Adipocyte (in vitro differentiated cells): ENCODE measurements at regions not wholly inside any gene's neighbourhood (a gene's known extent, or its start where the extent isn't known, plus 50 kb on each side); places are given as distances from the start of the nearest gene placed in this dataset.

ENCODE experiments used
- DNase-seq: peaks from one replicate; pipeline ENCODE4 v3.0.0-alpha.2; 2015; ENCODE audit warnings: low read depth
- H3K27me3 ChIP-seq: replicated peaks from 2 replicates; pipeline ENCODE4 v1.7.0; 2013; ENCODE audit warnings: mild to moderate bottlenecking, low read length, moderate library complexity; ENCODE audit not compliant: control insufficient read depth, insufficient read depth
- H3K36me3 ChIP-seq: 2 replicates; pipeline ENCODE4 v1.7.0; 2013; ENCODE audit warnings: low read length, mild to moderate bottlenecking, moderate library complexity; ENCODE audit not compliant: control insufficient read depth, insufficient read depth, severe bottlenecking
- H3K4me1 ChIP-seq: 2 replicates; pipeline ENCODE4 v1.7.0; 2013; ENCODE audit warnings: mild to moderate bottlenecking, low read length, moderate library complexity; ENCODE audit not compliant: control insufficient read depth, insufficient read depth
- H3K4me3 ChIP-seq: 2 replicates; pipeline ENCODE4 v1.7.0; 2013; ENCODE audit warnings: mild to moderate bottlenecking, low read length, moderate library complexity
- H3K9ac ChIP-seq: 2 replicates; pipeline ENCODE4 v1.7.0; 2013; ENCODE audit warnings: mild to moderate bottlenecking, low read length, moderate library complexity
- H3K9me3 ChIP-seq: 2 replicates; pipeline ENCODE4 v1.7.0; 2013; ENCODE audit warnings: mild to moderate bottlenecking, low read length, moderate library complexity; ENCODE audit not compliant: control insufficient read depth

- Histone ChIP-seq H3K9ac (no peak overlapping the region), H3K27me3 (peaks cover 49% of the 10 kb centered on the region), H3K36me3 (no peaks in the 10 kb centered on the region), H3K4me3 (no peak overlapping the region), H3K9me3 (no peaks in the 10 kb centered on the region), H3K4me1 (no peaks in the 10 kb centered on the region)
- DNase-seq: no peak
These were observed 53.0 kb upstream of the CLDN14 start for GRCh38 chr21:36532769-36533467.

GRCh38 chr21:36533468-36533848 lies 53.5 kb upstream of the CLDN14 start:
- Histone ChIP-seq H3K27me3 (peaks cover 44% of the 10 kb centered on the region), H3K4me1 (no peaks in the 10 kb centered on the region), H3K9me3 (no peaks in the 10 kb centered on the region), H3K4me3 (no peak overlapping the region), H3K9ac (no peak overlapping the region), H3K36me3 (no peaks in the 10 kb centered on the region)
- DNase-seq: no peak

- H3K36me3 ChIP-seq: no peaks in the 10 kb centered on the region
These were observed 54.7 kb upstream of the CLDN14 start for GRCh38 chr21:36534656-36535055.

GRCh38 chr21:36535618-36536241 lies 55.8 kb upstream of the CLDN14 start:
- H3K9ac ChIP-seq: no peak overlapping the region
- no peak overlapping the region for H3K4me3 ChIP-seq
- no peaks in the 10 kb centered on the region for H3K9me3 ChIP-seq
- no peak for DNase-seq
- no peaks in the 10 kb centered on the region for H3K4me1 ChIP-seq
- peaks cover 31% of the 10 kb centered on the region for H3K27me3 ChIP-seq
- no peaks in the 10 kb centered on the region for H3K36me3 ChIP-seq

More at GRCh38 chr21:36534656-36535055, 54.7 kb upstream of the CLDN14 start:
- Histone ChIP-seq H3K9me3 (no peaks in the 10 kb centered on the region), H3K27me3 (peaks cover 38% of the 10 kb centered on the region), H3K4me1 (no peaks in the 10 kb centered on the region), H3K9ac (no peak overlapping the region), H3K4me3 (no peak overlapping the region)
- no peak for DNase-seq

- Histone ChIP-seq H3K4me1 (no peaks in the 10 kb centered on the region), H3K4me3 (no peak overlapping the region), H3K9me3 (no peaks in the 10 kb centered on the region), H3K36me3 (no peaks in the 10 kb centered on the region), H3K9ac (no peak overlapping the region), H3K27me3 (peaks cover 45% of the 10 kb centered on the region)
- DNase-seq: no peak
These were observed 58.8 kb upstream of the CLDN14 start for GRCh38 chr21:36538761-36539160.

- no peak overlapping the region for H3K9ac ChIP-seq
- H3K4me1 ChIP-seq: no peaks in the 10 kb centered on the region
- H3K36me3 ChIP-seq: no peaks in the 10 kb centered on the region
- H3K27me3 ChIP-seq: peaks cover 47% of the 10 kb centered on the region
- no peak for DNase-seq
- no peaks in the 10 kb centered on the region for H3K9me3 ChIP-seq
- no peak overlapping the region for H3K4me3 ChIP-seq
These were observed 59.7 kb upstream of the CLDN14 start for GRCh38 chr21:36539434-36540150.

- Histone ChIP-seq H3K9me3 (no peaks in the 10 kb centered on the region), H3K9ac (no peak overlapping the region), H3K36me3 (no peaks in the 10 kb centered on the region), H3K27me3 (peaks cover 47% of the 10 kb centered on the region), H3K4me1 (peaks cover 4% of the 10 kb centered on the region), H3K4me3 (no peak overlapping the region)
- DNase-seq: no peak
These were observed 60.8 kb upstream of the CLDN14 start for GRCh38 chr21:36540700-36541099.

GRCh38 chr21:36541721-36542139 lies 61.8 kb upstream of the CLDN14 start:
- peaks cover 12% of the 10 kb centered on the region for H3K4me1 ChIP-seq
- no peak overlapping the region for H3K9ac ChIP-seq
- H3K27me3 ChIP-seq: peaks cover 43% of the 10 kb centered on the region
- H3K9me3 ChIP-seq: no peaks in the 10 kb centered on the region
- DNase-seq: no peak
- H3K36me3 ChIP-seq: no peaks in the 10 kb centered on the region
- H3K4me3 ChIP-seq: no peak overlapping the region

- no peak for DNase-seq
- Histone ChIP-seq H3K27me3 (peaks cover 43% of the 10 kb centered on the region), H3K36me3 (no peaks in the 10 kb centered on the region)
These were observed 62.6 kb upstream of the CLDN14 start for GRCh38 chr21:36542312-36543101.

GRCh38 chr21:36543924-36544323 lies 64.0 kb upstream of the CLDN14 start:
- no peaks in the 10 kb centered on the region for H3K36me3 ChIP-seq
- H3K4me1 ChIP-seq: peaks cover 12% of the 10 kb centered on the region
- no peaks in the 10 kb centered on the region for H3K9me3 ChIP-seq
- no peak overlapping the region for H3K4me3 ChIP-seq
- DNase-seq: no peak
- H3K27me3 ChIP-seq: peaks cover 54% of the 10 kb centered on the region
- no peak overlapping the region for H3K9ac ChIP-seq

More at GRCh38 chr21:36542312-36543101, 62.6 kb upstream of the CLDN14 start:
- Histone ChIP-seq H3K9me3 (no peaks in the 10 kb centered on the region), H3K4me3 (no peak overlapping the region), H3K4me1 (peaks cover 12% of the 10 kb centered on the region), H3K9ac (no peak overlapping the region)

- H3K36me3 ChIP-seq: no peaks in the 10 kb centered on the region
- no peaks in the 10 kb centered on the region for H3K9me3 ChIP-seq
- DNase-seq: no peak
- H3K9ac ChIP-seq: no peak overlapping the region
- peaks cover 49% of the 10 kb centered on the region for H3K27me3 ChIP-seq
- peaks cover 12% of the 10 kb centered on the region for H3K4me1 ChIP-seq
- H3K4me3 ChIP-seq: no peak overlapping the region
These were observed 64.6 kb upstream of the CLDN14 start for GRCh38 chr21:36544545-36544944.
